ENCODE measurements at regions not wholly inside any gene's neighbourhood (a gene's known extent, or its start where the extent isn't known, plus 50 kb on each side); places are given as distances from the start of the nearest gene placed in this dataset.

GRCh38 chr9:30036558-30036957 lies 2347.9 kb upstream of the ACO1 start:
- TF ChIP-seq CTCF (IDR thresholded peaks at IDR 0.05; ENCODE audit: low read length) (no peak), EZH2 (IDR thresholded peaks at IDR 0.05; ENCODE audit: borderline replicate concordance, low read length) (no peak)
